ENCODE measurements at regions not wholly inside any gene's neighbourhood (a gene's known extent, or its start where the extent isn't known, plus 50 kb on each side); places are given as distances from the start of the nearest gene placed in this dataset.

DNA sequence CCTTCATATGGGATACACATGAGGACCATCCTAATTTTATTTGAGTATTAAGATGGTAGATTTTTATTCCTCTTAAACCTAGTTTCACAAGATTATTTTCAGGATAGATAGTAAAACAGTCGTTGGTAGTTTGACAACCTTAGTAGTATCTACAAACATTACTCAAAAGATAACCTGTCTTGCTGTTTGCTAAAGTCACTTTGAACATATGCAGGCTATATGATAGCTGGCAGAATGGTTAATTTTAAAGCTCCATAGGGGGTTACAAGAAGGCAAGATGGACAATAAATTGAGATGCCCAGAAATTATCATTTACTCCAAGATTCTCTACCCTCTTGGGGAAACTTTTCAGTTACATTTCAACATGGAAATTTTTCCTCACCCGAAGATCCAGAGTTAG, 525.7 kb downstream of the SOX5 start:
- H3K9ac ChIP-seq (ENCODE audit: low read depth in 1 of 2, low read length in 2 of 2) = no peak overlapping the region
- H3K36me3 ChIP-seq (ENCODE audit: control insufficient read depth in 4 of 4, insufficient read depth in 3 of 4, low read depth in 1 of 4, low read length in 3 of 4) = no peaks in the 10 kb centered on the region
- no peaks in the 10 kb centered on the region for H3K9me3 ChIP-seq (ENCODE audit: control insufficient read depth in 4 of 4, low read length in 3 of 4)
- H3K27me3 ChIP-seq (ENCODE audit: control insufficient read depth in 4 of 4, insufficient read depth in 4 of 4, low read length in 3 of 4) = no peaks in the 10 kb centered on the region
- H3K4me1 ChIP-seq (ENCODE audit: control insufficient read depth in 4 of 4, insufficient read depth in 4 of 4, low read length in 3 of 4) = no peaks in the 10 kb centered on the region
- TF ChIP-seq FOXA2 (IDR thresholded peaks at IDR 0.05) (no peak), TAF1 (conservative IDR thresholded peaks at IDR 0.05) (no peak), RXRA (IDR thresholded peaks at IDR 0.05) (no peak), RAD21 (IDR thresholded peaks at IDR 0.05) (no peak), ATF3 (IDR thresholded peaks at IDR 0.05) (no peak), SP1 (IDR thresholded peaks at IDR 0.05) (no peak), YY1 (IDR thresholded peaks at IDR 0.05) (no peak), EGR1 (IDR thresholded peaks at IDR 0.05; ENCODE audit: low read depth in 2 of 2) (no peak), HNF4G (IDR thresholded peaks at IDR 0.05) (no peak), HNF4A (conservative IDR thresholded peaks at IDR 0.05) (no peak), GABPA (IDR thresholded peaks at IDR 0.05 in 1 of 2, conservative IDR thresholded peaks at IDR 0.05 in 1 of 2) (no peak)
- TF ChIP-seq, protein P1, sequence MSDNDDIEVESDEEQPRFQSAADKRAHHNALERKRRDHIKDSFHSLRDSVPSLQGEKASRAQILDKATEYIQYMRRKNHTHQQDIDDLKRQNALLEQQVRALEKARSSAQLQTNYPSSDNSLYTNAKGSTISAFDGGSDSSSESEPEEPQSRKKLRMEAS (IDR thresholded peaks at IDR 0.05) = no peak
- TF ChIP-seq, protein P2, sequence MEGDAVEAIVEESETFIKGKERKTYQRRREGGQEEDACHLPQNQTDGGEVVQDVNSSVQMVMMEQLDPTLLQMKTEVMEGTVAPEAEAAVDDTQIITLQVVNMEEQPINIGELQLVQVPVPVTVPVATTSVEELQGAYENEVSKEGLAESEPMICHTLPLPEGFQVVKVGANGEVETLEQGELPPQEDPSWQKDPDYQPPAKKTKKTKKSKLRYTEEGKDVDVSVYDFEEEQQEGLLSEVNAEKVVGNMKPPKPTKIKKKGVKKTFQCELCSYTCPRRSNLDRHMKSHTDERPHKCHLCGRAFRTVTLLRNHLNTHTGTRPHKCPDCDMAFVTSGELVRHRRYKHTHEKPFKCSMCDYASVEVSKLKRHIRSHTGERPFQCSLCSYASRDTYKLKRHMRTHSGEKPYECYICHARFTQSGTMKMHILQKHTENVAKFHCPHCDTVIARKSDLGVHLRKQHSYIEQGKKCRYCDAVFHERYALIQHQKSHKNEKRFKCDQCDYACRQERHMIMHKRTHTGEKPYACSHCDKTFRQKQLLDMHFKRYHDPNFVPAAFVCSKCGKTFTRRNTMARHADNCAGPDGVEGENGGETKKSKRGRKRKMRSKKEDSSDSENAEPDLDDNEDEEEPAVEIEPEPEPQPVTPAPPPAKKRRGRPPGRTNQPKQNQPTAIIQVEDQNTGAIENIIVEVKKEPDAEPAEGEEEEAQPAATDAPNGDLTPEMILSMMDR (IDR thresholded peaks at IDR 0.05; ENCODE audit: low read depth, low read length, missing input control) = no peak
- TF ChIP-seq, protein P3, sequence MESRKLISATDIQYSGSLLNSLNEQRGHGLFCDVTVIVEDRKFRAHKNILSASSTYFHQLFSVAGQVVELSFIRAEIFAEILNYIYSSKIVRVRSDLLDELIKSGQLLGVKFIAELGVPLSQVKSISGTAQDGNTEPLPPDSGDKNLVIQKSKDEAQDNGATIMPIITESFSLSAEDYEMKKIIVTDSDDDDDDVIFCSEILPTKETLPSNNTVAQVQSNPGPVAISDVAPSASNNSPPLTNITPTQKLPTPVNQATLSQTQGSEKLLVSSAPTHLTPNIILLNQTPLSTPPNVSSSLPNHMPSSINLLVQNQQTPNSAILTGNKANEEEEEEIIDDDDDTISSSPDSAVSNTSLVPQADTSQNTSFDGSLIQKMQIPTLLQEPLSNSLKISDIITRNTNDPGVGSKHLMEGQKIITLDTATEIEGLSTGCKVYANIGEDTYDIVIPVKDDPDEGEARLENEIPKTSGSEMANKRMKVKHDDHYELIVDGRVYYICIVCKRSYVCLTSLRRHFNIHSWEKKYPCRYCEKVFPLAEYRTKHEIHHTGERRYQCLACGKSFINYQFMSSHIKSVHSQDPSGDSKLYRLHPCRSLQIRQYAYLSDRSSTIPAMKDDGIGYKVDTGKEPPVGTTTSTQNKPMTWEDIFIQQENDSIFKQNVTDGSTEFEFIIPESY (IDR thresholded peaks at IDR 0.05) = no peak
- WGBS = 52% methylated on average over 2 of the region's 2 CpGs
- no peak overlapping the region for H3K27ac ChIP-seq (ENCODE audit: low read depth in 1 of 2, low read length in 2 of 2)
- H3K4me3 ChIP-seq (ENCODE audit: low read depth in 1 of 3, low read length in 3 of 3) = no peak overlapping the region
- DNase-seq (ENCODE audit: low spot score) = no peak

- no peak overlapping the region for H3K4me3 ChIP-seq (ENCODE audit: low read depth in 1 of 3, low read length in 3 of 3)
- TF ChIP-seq FOXA1 (IDR thresholded peaks at IDR 0.05) (no peak), FOXA2 (IDR thresholded peaks at IDR 0.05) (no peak), JUND (IDR thresholded peaks at IDR 0.05) (no peak)
- H3K4me1 ChIP-seq (ENCODE audit: control insufficient read depth in 4 of 4, insufficient read depth in 4 of 4, low read length in 3 of 4) = no peaks in the 10 kb centered on the region
- H3K27ac ChIP-seq (ENCODE audit: low read depth in 1 of 2, low read length in 2 of 2) = no peak overlapping the region
- H3K36me3 ChIP-seq (ENCODE audit: control insufficient read depth in 4 of 4, insufficient read depth in 3 of 4, low read depth in 1 of 4, low read length in 3 of 4) = no peaks in the 10 kb centered on the region
- H3K27me3 ChIP-seq (ENCODE audit: control insufficient read depth in 4 of 4, insufficient read depth in 4 of 4, low read length in 3 of 4) = no peaks in the 10 kb centered on the region
- DNase-seq (ENCODE audit: low spot score) = no peak
- H3K9ac ChIP-seq (ENCODE audit: low read depth in 1 of 2, low read length in 2 of 2) = no peak overlapping the region
- WGBS = 92% methylated on average over 9 of the region's 9 CpGs
- no peaks in the 10 kb centered on the region for H3K9me3 ChIP-seq (ENCODE audit: control insufficient read depth in 4 of 4, low read length in 3 of 4)
These were observed 524.8 kb downstream of the SOX5 start for GRCh38 chr12:23424685-23425084.

- H3K4me1 ChIP-seq (ENCODE audit: control insufficient read depth in 4 of 4, insufficient read depth in 4 of 4, low read length in 3 of 4) = peaks cover 0 to 10% (median 5%) of the 10 kb centered on the region in 4 donors
- no peak overlapping the region for H3K27ac ChIP-seq (ENCODE audit: low read depth in 1 of 2, low read length in 2 of 2)
- no peak for DNase-seq (ENCODE audit: low spot score)
- 71% methylated on average over 6 of the region's 6 CpGs for WGBS
- H3K36me3 ChIP-seq (ENCODE audit: control insufficient read depth in 4 of 4, insufficient read depth in 3 of 4, low read depth in 1 of 4, low read length in 3 of 4) = no peaks in the 10 kb centered on the region
- TF ChIP-seq, protein P3 (IDR thresholded peaks at IDR 0.05) = no peak
- TF ChIP-seq RAD21 (IDR thresholded peaks at IDR 0.05) = no peak
- TF ChIP-seq NR2F2 (IDR thresholded peaks at IDR 0.05) = no peak
- no peak for TF ChIP-seq REST (IDR thresholded peaks at IDR 0.05)
- TF ChIP-seq HNF4G (IDR thresholded peaks at IDR 0.05) = no peak
- no peak for TF ChIP-seq GABPA (IDR thresholded peaks at IDR 0.05 in 1 of 2, conservative IDR thresholded peaks at IDR 0.05 in 1 of 2)
- no peak for TF ChIP-seq RXRA (IDR thresholded peaks at IDR 0.05)
- no peak overlapping the region for H3K4me3 ChIP-seq (ENCODE audit: low read depth in 1 of 3, low read length in 3 of 3)
- H3K9me3 ChIP-seq (ENCODE audit: control insufficient read depth in 4 of 4, low read length in 3 of 4) = no peaks in the 10 kb centered on the region
- H3K27me3 ChIP-seq (ENCODE audit: control insufficient read depth in 4 of 4, insufficient read depth in 4 of 4, low read length in 3 of 4) = no peaks in the 10 kb centered on the region
- no peak overlapping the region for H3K9ac ChIP-seq (ENCODE audit: low read depth in 1 of 2, low read length in 2 of 2)
These were observed 523.1 kb downstream of the SOX5 start for GRCh38 chr12:23426328-23426727.

All from liver (tissue), 8 donors.